ENCODE measurements at regions not wholly inside any gene's neighbourhood (a gene's known extent, or its start where the extent isn't known, plus 50 kb on each side); places are given as distances from the start of the nearest gene placed in this dataset.

DNA sequence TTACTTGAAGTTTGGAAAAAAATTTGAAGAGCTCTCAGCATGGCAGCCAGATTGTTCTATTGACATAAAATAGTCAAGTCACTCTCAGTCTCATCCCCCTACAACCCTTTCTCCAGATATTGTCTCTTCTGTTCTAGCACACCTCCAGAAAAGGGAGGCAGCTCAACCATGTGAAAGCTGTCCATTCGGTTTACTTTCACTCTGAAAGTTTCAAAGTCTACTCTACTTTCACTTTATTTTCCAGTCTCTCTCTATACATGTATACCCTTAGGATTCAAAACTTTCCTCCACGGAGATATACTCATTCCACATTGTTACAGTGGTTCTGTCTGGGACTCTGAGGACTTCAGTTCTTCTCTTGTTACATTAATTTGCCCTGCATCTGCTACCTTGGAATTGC, 111.0 kb upstream of the STAC start:
- intact Hi-C loops (cut with micrococcal nuclease; ENCODE audit: unreplicated experiment) = no loop called here
- Mint-ChIP-seq H3K27me3 (ENCODE audit: insufficient read depth, unreplicated experiment) (peaks cover 7% of the 10 kb centered on the region), H3K9me3 (ENCODE audit: unreplicated experiment) (no peaks in the 10 kb centered on the region), H3K27ac (ENCODE audit: unreplicated experiment) (no peak overlapping the region), H3K4me1 (ENCODE audit: low read depth, unreplicated experiment) (no peaks in the 10 kb centered on the region), H3K4me3 (ENCODE audit: unreplicated experiment) (no peak overlapping the region), H3K36me3 (ENCODE audit: insufficient read depth, unreplicated experiment) (no peaks in the 10 kb centered on the region)
- Histone ChIP-seq H3K4me1 (no peaks in the 10 kb centered on the region), H3K27me3 (replicated peaks; ENCODE audit: control insufficient read depth, insufficient read depth, low read length) (no peaks in the 10 kb centered on the region), H3K36me3 (ENCODE audit: control insufficient read depth, insufficient read depth, low read length) (no peaks in the 10 kb centered on the region), H3K4me3 (ENCODE audit: low read depth, low read length) (no peak overlapping the region), H3K9me3 (no peaks in the 10 kb centered on the region)
- DNase-seq = no peak
- POLR2A ChIA-PET = no interaction called here
- CTCF ChIA-PET = no interaction called here
- no TSS peak for BruUV-seq (replicated peaks)
- TF ChIP-seq CTCF (IDR thresholded peaks at IDR 0.05; ENCODE audit: insufficient read depth in 1 of 2, low read depth in 1 of 2, low read length in 1 of 2, severe bottlenecking in 1 of 2, unreplicated experiment in 1 of 2) = no peak

GRCh38 chr3:36282766-36283165, 97.5 kb upstream of the STAC start:
- TF ChIP-seq CTCF (IDR thresholded peaks at IDR 0.05; ENCODE audit: insufficient read depth in 1 of 2, low read depth in 1 of 2, low read length in 1 of 2, severe bottlenecking in 1 of 2, unreplicated experiment in 1 of 2) = no peak
- no TSS peak for BruUV-seq (replicated peaks)
- Histone ChIP-seq H3K4me1 (no peaks in the 10 kb centered on the region), H3K4me3 (ENCODE audit: low read depth, low read length) (no peak overlapping the region), H3K9me3 (no peaks in the 10 kb centered on the region), H3K36me3 (ENCODE audit: control insufficient read depth, insufficient read depth, low read length) (no peaks in the 10 kb centered on the region), H3K27me3 (replicated peaks; ENCODE audit: control insufficient read depth, insufficient read depth, low read length) (no peaks in the 10 kb centered on the region; the same call in 1 of the 2 replicates)
- H3K4me1 Mint-ChIP-seq (ENCODE audit: low read depth, unreplicated experiment) = no peaks in the 10 kb centered on the region
- peaks cover 4% of the 10 kb centered on the region for H3K27me3 Mint-ChIP-seq (ENCODE audit: insufficient read depth, unreplicated experiment)
- ChIA-PET CTCF (no interaction called here), POLR2A (no interaction called here)
- no peaks in the 10 kb centered on the region for H3K36me3 Mint-ChIP-seq (ENCODE audit: insufficient read depth, unreplicated experiment)
- H3K4me3 Mint-ChIP-seq (ENCODE audit: unreplicated experiment) = no peak overlapping the region
- no peaks in the 10 kb centered on the region for H3K9me3 Mint-ChIP-seq (ENCODE audit: unreplicated experiment)
- no peak overlapping the region for H3K27ac Mint-ChIP-seq (ENCODE audit: unreplicated experiment)
- intact Hi-C loops (cut with micrococcal nuclease; ENCODE audit: unreplicated experiment) = no loop called here
- no peak for DNase-seq

DNA sequence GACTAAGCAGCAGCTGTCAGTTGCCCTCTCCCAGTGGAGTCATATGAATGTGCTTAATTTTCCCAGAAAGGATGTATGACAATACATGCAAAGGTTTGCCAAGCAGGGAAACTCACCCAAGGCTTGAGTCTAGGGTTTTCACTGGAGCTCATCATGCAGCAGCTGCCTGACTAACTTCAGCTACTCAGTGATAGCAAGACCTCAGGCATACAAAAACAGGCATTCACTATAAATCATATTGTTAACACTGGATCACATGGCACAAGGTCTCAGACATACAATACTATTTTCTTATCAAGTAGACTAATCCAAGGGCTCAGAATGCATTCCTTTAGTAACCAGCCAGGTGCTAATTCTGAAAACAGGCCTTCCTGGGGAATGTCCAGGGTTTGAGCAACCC, 85.0 kb upstream of the STAC start:
- Histone ChIP-seq H3K27me3 (replicated peaks; ENCODE audit: control insufficient read depth, insufficient read depth, low read length) (no peaks in the 10 kb centered on the region), H3K4me3 (ENCODE audit: low read depth, low read length) (no peak overlapping the region), H3K4me1 (no peaks in the 10 kb centered on the region), H3K9me3 (peaks cover 3% of the 10 kb centered on the region; the same call in 1 of the 2 replicates), H3K36me3 (ENCODE audit: control insufficient read depth, insufficient read depth, low read length) (no peaks in the 10 kb centered on the region)
- H3K9me3 Mint-ChIP-seq (ENCODE audit: unreplicated experiment) = no peaks in the 10 kb centered on the region
- no peaks in the 10 kb centered on the region for H3K36me3 Mint-ChIP-seq (ENCODE audit: insufficient read depth, unreplicated experiment)
- TF ChIP-seq CTCF (IDR thresholded peaks at IDR 0.05; ENCODE audit: insufficient read depth in 1 of 2, low read depth in 1 of 2, low read length in 1 of 2, severe bottlenecking in 1 of 2, unreplicated experiment in 1 of 2) = no peak
- intact Hi-C loops (cut with micrococcal nuclease; ENCODE audit: unreplicated experiment) = no loop called here
- H3K27ac Mint-ChIP-seq (ENCODE audit: unreplicated experiment) = no peak overlapping the region
- no peak overlapping the region for H3K4me3 Mint-ChIP-seq (ENCODE audit: unreplicated experiment)
- no peak for DNase-seq
- BruUV-seq (replicated peaks) = no TSS peak
- H3K27me3 Mint-ChIP-seq (ENCODE audit: insufficient read depth, unreplicated experiment) = peaks cover 4% of the 10 kb centered on the region
- POLR2A ChIA-PET = no interaction called here
- CTCF ChIA-PET = no interaction called here
- no peaks in the 10 kb centered on the region for H3K4me1 Mint-ChIP-seq (ENCODE audit: low read depth, unreplicated experiment)

All from Caco-2 (cell line).